MM.1S (cell line): ENCODE measurements at regions not wholly inside any gene's neighbourhood (a gene's known extent, or its start where the extent isn't known, plus 50 kb on each side); places are given as distances from the start of the nearest gene placed in this dataset.

Source experiments
- DNase-seq: peaks from one replicate; pipeline ENCODE4 v3.0.0-alpha.2; 2015
- H2AFZ ChIP-seq: fragments of 300-600 bp; sonication (generic); 2 replicates; pipeline ENCODE4 v1.6.0; 2016; ENCODE audit warnings: antibody characterized with exemption, low read length
- H3F3A ChIP-seq: fragments of 300-600 bp; sonication (generic); 2 replicates; pipeline ENCODE4 v1.6.1; 2016; ENCODE audit warnings: mild to moderate bottlenecking, antibody characterized with exemption, low read length, moderate library complexity, mixed read lengths; ENCODE audit not compliant: insufficient read depth
- H3K27ac ChIP-seq: fragments of 300-600 bp; sonication (generic); 2 replicates; pipeline ENCODE4 v1.5.1; 2016; ENCODE audit warnings: mild to moderate bottlenecking, low read length
- H3K27me3 ChIP-seq: fragments of 300-600 bp; sonication (generic); replicated peaks from 2 replicates; pipeline ENCODE4 v1.6.0; 2016; ENCODE audit warnings: low read length; ENCODE audit not compliant: insufficient read depth
- H3K36me3 ChIP-seq: fragments of 300-600 bp; sonication (generic); replicated peaks from 2 replicates; pipeline ENCODE4 v1.6.1; 2016; ENCODE audit warnings: mild to moderate bottlenecking, low read length, mixed read lengths; ENCODE audit not compliant: insufficient read depth
- H3K4me1 ChIP-seq: fragments of 300-600 bp; sonication (generic); 2 replicates; pipeline ENCODE4 v1.6.1; 2016; ENCODE audit warnings: low read length, mixed read lengths
- H3K4me2 ChIP-seq: fragments of 300-600 bp; sonication (generic); 2 replicates; pipeline ENCODE4 v1.6.0; 2016; ENCODE audit warnings: low read depth, low read length
- H3K4me3 ChIP-seq: fragments of 300-600 bp; sonication (generic); 2 replicates; pipeline ENCODE4 v1.5.1; 2016; ENCODE audit warnings: low read length, mixed read lengths
- H3K79me2 ChIP-seq: fragments of 300-600 bp; sonication (generic); 2 replicates; pipeline ENCODE4 v1.6.1; 2016; ENCODE audit warnings: mixed run types, low read length, mixed read lengths
- H3K9ac ChIP-seq: fragments of 300-600 bp; sonication (generic); 2 replicates; pipeline ENCODE4 v1.6.1; 2016; ENCODE audit warnings: low read length, mixed read lengths
- H3K9me2 ChIP-seq: fragments of 300-600 bp; sonication (generic); replicated peaks from 2 replicates; pipeline ENCODE4 v1.6.1; 2016; ENCODE audit warnings: mild to moderate bottlenecking, low read length, mixed read lengths; ENCODE audit not compliant: insufficient read depth
- H3K9me3 ChIP-seq: fragments of 300-600 bp; sonication (generic); replicated peaks from 2 replicates; pipeline ENCODE4 v1.6.1; 2016; ENCODE audit warnings: mild to moderate bottlenecking, low read length, mixed read lengths; ENCODE audit not compliant: insufficient read depth
- H4K20me1 ChIP-seq: fragments of 300-600 bp; sonication (generic); 2 replicates; pipeline ENCODE4 v1.6.1; 2016; ENCODE audit warnings: mild to moderate bottlenecking, low read length, moderate library complexity, mixed read lengths; ENCODE audit not compliant: insufficient read depth
- CTCF ChIP-seq: fragments of 300-600 bp; sonication (generic); IDR thresholded peaks from 2 replicates; pipeline ENCODE4 v1.5.1; 2016; ENCODE audit warnings: antibody characterized with exemption, low read length, mixed read lengths
- EZH2 ChIP-seq: fragments of 300-600 bp; sonication (generic); optimal IDR thresholded peaks from 2 replicates; pipeline ENCODE3; 2017; ENCODE audit warnings: low read depth, mild to moderate bottlenecking, antibody characterized with exemption, low read length, mixed read lengths
- EZH2phosphoT487 ChIP-seq: fragments of 300-600 bp; sonication (generic); IDR thresholded peaks from 2 replicates; pipeline ENCODE4 v1.6.1; 2018; ENCODE audit warnings: antibody characterized with exemption, low read length

- no peak overlapping the region for H3K27ac ChIP-seq
- no peak overlapping the region for H3K9ac ChIP-seq
- no peaks in the 10 kb centered on the region for H3F3A ChIP-seq
- no peaks in the 10 kb centered on the region for H3K9me3 ChIP-seq
- TF ChIP-seq EZH2 (no peak), EZH2phosphoT487 (no peak), CTCF (no peak)
- H2AFZ ChIP-seq = no peak overlapping the region
- H3K36me3 ChIP-seq = no peaks in the 10 kb centered on the region
- no peaks in the 10 kb centered on the region for H3K9me2 ChIP-seq
- no peaks in the 10 kb centered on the region for H3K4me1 ChIP-seq
- H3K27me3 ChIP-seq = no peaks in the 10 kb centered on the region
- no peak overlapping the region for H3K4me3 ChIP-seq
- no peak for DNase-seq
- no peaks in the 10 kb centered on the region for H4K20me1 ChIP-seq
- H3K4me2 ChIP-seq = no peak overlapping the region
- no peaks in the 10 kb centered on the region for H3K79me2 ChIP-seq
These were observed 103.3 kb upstream of the B3GAT1 start for GRCh38 chr11:134515081-134515960.

GRCh38 chr11:134514354-134514951, 102.4 kb upstream of the B3GAT1 start:
- Histone ChIP-seq H4K20me1 (no peaks in the 10 kb centered on the region), H3K4me1 (no peaks in the 10 kb centered on the region), H3K9ac (no peak overlapping the region), H3K9me3 (no peaks in the 10 kb centered on the region), H3K79me2 (no peaks in the 10 kb centered on the region), H3K27ac (no peak overlapping the region), H3K36me3 (no peaks in the 10 kb centered on the region), H3K27me3 (no peaks in the 10 kb centered on the region), H3K4me3 (no peak overlapping the region), H3F3A (no peaks in the 10 kb centered on the region), H2AFZ (no peak overlapping the region), H3K9me2 (no peaks in the 10 kb centered on the region), H3K4me2 (no peak overlapping the region)
- TF ChIP-seq CTCF (no peak), EZH2 (no peak), EZH2phosphoT487 (no peak)
- no peak for DNase-seq

- Histone ChIP-seq H3K9ac (no peak overlapping the region), H3K27ac (no peak overlapping the region), H3K4me3 (no peak overlapping the region), H3K4me1 (no peaks in the 10 kb centered on the region), H2AFZ (no peak overlapping the region), H3K9me3 (no peaks in the 10 kb centered on the region), H3K4me2 (no peak overlapping the region), H3K27me3 (no peaks in the 10 kb centered on the region), H3K79me2 (no peaks in the 10 kb centered on the region), H3F3A (no peaks in the 10 kb centered on the region), H3K9me2 (no peaks in the 10 kb centered on the region), H4K20me1 (no peaks in the 10 kb centered on the region), H3K36me3 (no peaks in the 10 kb centered on the region)
- TF ChIP-seq EZH2 (no peak), EZH2phosphoT487 (no peak), CTCF (no peak)
- DNase-seq = no peak
These were observed 101.6 kb upstream of the B3GAT1 start for GRCh38 chr11:134513585-134514120.
